GM19463 (cell line): ENCODE measurements at regions not wholly inside any gene's neighbourhood (a gene's known extent, or its start where the extent isn't known, plus 50 kb on each side); places are given as distances from the start of the nearest gene placed in this dataset.

Source experiments
- ATAC-seq: cut with Tn5 transposase; IDR thresholded peaks from one replicate; pipeline ENCODE4 v1.9.1; 2021; ENCODE audit warnings: mild to moderate bottlenecking, moderate library complexity; ENCODE audit not compliant: unreplicated experiment

DNA sequence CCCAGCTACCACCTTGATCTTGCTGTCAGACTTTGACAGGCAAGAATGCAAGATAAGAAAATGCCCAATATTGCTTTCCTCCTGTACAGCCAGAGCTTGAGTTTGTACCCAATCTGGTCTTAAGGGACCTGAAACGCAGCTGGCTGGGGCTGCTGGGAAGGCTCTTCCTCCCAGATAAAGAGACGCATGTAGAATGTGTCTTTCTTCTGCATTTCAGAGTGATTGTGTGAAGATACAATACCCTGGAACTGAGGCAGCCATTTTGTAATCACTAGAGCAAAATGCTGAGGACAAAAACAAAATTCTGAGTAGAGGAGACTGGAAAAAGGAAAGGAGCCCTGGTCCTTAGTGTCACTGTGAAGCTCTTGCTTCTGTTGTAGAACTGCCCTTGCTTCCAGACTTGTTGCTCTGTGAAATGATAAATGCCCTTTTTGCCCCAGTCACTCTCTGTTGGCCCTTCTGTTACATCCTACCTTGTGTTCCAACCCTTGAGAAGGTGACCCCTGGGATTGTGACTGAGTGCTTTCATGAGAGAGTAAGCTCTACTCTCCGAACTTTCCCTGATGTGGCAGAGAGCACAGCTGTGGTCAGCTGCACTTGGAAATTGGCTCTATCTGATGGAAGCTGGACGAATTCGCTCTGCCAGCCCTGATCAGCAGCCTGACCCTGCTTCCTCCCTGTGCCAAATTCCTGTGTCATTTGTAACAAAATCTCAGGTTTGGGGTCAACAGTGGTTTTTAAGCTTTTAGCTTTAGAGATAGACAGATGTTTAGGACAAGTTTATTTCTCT, 137.4 kb upstream of the RBMS1 start:
- no peak for ATAC-seq

DNA sequence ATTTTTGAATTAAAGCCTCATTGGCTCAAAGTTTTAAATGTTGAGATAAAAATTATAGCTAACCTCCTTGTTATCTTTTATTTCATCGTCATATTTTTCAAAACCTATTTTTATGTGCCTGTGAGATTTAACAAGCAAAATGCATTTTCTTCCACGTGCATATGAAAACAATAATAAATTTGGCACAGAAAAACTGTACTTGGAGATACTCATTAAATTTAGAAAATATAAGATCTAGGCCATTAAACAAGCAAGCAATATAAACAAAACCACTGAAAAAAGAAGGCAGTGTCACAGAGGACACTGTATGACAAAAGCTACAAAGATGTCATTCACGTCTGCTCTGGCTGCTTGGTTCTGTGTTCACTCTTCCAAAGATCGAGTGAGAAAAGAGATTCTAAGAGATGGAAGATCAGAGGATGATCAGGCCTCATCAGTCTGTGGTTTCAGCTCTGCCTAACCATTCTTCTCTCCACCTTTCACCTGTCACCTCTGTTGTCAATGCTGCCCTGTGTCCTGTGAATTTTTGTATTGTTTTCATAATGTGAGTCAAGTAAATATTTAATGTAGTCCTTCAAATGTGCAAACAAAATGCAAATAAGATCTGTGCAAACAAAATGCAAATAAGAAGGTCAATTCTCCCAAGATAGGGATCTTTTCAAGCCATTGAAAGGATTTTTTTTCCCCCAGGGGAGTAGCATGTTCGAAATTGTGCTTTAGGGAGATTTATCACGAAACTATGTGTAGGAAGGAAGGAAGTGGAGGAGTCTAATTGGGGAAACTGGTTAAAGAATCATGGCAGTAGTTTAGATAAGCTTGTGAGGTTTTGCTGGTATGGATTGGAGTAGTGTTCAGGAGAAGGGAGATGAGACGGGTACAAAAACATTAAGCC, 138.7 kb upstream of the RBMS1 start:
- ATAC-seq = no peak

DNA sequence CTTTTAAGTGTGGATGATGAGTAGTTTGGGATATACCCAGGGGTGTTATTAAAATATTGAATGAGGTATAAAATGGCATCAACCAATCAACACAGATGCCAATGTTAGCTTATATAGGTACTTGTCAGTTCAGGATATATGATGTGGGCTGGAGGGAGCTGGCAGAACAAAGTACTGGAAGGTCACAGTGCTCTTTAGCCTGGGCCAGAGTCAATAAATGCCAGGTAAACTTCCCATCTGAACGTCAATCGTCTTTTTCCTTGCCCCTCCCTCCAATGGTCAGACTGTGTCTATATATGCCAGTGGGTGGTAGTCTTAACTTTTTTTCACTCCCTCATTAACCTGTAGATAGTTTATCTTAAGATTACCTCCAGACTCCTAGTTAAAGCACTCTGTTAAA, 140.8 kb upstream of the RBMS1 start:
- no peak for ATAC-seq

DNA sequence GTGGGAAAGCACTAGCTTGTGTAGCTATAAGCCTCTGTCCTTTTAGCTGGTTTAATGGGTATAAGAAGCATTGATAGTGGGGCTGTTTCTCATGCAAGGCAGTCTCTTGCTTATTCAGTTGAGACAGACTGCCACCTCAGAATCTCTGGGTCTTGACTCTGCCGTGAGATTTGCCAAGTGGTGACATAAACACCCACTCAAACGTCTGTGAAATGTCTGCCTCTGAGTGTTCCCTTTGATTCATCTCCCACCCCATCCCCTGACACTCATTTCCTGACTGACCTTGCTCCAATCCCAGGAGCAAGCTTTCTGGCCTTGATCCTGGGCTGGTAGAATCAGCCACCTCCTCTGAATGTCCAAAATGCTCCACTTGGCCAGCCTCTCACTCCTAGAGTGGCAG, 141.9 kb upstream of the RBMS1 start:
- ATAC-seq = no peak

GRCh38 chr2:160639472-160639871, 145.9 kb upstream of the RBMS1 start:
- no peak for ATAC-seq

GRCh38 chr2:160646684-160647444, 153.3 kb upstream of the RBMS1 start:
- no peak for ATAC-seq

DNA sequence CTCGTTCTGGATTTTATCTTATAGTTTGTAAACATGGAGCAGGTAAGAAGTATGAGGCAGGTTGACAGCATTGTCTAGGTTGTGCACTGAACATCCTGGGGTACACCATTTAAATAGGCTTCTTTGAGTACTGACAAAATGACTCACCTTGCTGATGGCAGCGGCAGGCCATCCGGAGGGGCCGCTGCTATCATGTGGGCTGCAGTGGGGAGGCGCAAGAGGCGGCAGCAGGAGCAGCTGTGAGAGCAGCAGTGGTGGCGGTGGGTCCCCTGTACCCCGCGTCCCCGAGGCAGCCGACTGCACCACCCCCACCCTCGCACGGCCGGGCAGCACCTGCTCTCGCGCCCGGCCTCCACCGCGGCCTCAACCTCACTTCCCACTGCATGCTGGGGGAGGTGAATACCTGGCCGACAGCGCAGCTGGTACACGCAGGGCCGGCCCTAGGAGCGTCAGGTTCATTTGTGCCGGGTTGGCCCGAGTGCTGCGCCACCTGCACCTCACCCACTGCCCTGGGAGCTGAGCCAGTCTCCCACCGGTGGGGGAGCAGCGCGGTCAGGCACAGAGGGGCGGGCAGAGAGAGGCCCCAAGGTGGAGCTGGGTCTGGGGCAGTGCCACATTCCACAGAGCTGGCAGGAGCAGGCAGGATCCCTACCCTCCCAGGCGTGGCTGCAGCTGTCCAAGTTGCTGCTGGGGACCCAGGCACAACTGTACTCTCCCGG, 154.5 kb upstream of the RBMS1 start:
- ATAC-seq = no peak

- no peak for ATAC-seq
Observed at GRCh38 chr2:160649698-160650097, 156.1 kb upstream of the RBMS1 start.

DNA sequence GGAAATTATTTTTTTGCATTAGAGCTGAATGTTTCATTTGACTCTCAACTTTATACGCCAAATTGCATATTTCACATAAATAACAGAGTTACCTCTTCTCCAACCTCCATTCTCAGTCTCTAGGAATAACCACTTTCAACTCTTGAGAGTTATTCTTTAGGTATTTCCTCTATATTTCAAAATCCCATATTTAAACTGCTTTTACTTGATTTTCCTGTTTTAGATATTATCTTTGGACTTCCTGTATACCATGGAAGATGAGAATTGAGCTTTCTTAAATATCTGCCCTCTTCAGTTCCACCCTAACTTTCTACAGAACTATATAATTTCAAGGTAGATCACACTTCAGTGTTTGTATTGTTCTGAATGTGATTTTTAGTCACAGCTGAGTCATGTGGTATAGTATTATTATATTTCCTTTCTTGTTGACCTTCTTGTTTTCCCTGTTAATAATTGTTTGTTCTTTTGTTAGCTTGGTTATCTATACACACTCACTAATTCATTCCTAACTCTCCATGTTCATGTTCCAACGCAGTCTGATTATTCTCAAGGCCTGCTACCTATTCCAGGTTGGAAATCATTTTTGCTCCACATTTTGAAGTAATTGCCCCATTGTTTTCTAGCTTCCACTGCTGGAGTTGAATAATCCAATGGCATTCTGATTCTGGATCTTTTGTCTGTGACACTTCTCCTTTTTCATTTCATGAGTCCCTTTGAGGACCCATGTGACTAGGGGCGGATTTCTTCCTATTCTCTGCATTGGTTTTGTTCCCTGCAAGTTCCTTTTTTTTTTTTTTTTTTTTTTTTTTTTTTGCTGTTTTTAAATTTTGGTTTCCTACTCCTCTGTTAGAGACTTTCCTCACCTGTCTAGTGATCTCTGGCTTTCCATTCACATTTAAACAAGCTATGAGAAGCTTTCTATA, 156.8 kb upstream of the RBMS1 start:
- ATAC-seq = no peak

GRCh38 chr2:160651416-160652200, 158.0 kb upstream of the RBMS1 start:
- ATAC-seq = peak; percentile 5

GRCh38 chr2:160652236-160652635, 158.6 kb upstream of the RBMS1 start:
- ATAC-seq = peak; percentile 79

- ATAC-seq = no peak
Observed at GRCh38 chr2:160657196-160657595, 163.6 kb upstream of the RBMS1 start.

GRCh38 chr2:160658851-160659250, 165.2 kb upstream of the RBMS1 start:
- no peak for ATAC-seq

DNA sequence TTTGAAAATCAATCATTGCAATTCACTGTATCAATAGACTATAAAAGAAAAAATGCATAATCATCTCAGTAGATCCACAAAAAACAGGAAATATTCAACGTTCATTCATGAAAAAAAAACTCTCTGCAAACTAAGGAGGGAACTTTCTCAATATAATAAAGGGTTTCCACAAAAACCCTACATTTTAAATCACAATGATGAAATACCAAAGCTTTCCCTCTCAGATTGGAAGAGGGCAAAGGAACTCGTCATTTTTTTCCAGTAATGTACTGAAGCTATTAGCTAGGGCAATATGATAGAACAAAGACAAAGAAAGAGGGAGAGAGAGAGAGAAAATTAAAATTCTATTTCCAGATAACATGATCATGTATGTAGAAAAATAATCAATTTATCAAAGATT, 167.1 kb upstream of the RBMS1 start:
- no peak for ATAC-seq

- no peak for ATAC-seq
Observed at GRCh38 chr2:160664603-160665140, 171.1 kb upstream of the RBMS1 start.

DNA sequence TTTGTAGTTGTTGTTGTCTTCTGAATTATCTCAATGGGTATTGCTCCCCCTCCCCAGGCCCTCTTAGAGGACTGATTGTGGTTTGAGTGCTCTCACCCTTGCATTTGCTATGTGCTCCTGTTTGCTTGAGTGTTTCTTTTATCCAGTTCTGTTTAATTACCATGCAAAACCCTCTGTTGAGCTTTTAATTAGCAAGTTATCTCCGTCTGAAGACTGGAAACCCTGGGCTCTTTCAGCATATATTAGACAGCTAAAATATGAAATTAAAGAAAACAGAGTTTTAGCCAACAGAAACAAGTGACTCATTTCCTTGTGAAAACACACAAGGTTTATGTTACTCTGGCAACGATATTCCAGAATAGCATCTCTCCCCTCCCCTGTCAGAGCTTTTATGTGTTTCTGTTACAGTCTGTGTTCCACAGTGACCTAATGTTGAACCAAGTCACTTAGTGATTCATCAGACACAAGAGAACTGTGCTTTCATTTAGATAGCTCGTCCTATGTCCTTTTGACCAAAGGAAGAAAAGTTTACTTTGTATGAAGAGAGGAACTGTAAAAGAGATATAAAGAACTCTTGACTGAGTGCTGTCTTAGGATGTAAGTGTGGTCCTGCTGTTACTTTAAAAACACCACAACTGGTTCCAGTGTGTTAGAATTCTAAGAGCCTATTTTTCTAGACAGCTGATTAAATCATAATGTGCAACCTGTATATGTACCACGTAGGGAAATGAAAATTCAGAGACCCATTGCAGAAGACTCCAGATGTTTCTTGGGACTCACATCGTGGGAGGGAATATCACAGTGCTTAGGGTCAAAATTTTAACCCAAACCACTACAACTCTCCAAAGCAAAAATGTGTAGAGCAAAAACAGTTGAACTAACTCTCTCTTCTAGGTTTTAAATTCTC, 172.8 kb upstream of the RBMS1 start:
- ATAC-seq = peak; percentile 95

DNA sequence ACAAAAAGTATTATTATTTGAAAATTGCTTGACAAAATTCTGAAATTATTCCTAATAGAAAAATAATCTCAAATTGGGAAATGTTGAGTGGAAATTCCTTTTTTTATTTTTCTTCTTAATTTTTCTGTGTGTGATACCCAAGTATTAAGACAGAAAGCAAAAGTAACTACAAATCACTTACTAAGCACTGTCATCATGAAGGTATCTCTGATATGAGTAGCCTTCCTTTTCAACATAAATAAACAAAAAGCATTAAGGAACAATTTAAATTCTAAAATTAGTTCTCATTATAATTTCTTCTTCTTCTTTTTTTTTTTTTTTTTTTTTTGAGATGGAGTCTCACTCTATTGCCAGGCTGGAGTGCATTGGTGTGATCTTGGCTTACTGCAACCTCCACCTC, 174.2 kb upstream of the RBMS1 start:
- no peak for ATAC-seq

DNA sequence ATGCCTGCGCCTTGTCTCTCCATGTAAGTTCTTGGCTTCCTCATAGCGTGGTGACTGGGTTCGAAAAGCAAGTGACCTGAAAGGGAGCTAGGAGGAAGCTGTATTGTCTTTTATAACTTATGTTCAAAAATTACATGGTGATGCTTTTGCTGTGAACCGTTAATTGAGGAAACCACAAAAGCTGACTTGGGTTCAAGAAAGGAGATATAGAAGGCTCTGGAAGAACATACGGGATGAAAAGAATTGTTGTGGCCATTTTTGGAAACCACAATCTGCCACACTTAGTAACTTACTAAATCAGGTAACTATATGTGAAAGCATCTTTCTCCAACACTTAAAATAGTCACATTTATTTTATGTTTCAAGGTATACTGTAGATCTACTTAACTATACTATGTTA, 177.0 kb upstream of the RBMS1 start:
- no peak for ATAC-seq
